ACC112 (cell line): ENCODE measurements at regions not wholly inside any gene's neighbourhood (a gene's known extent, or its start where the extent isn't known, plus 50 kb on each side); places are given as distances from the start of the nearest gene placed in this dataset.

Source experiments
- H2AFZ ChIP-seq: fragments of 200-600 bp; sonication (generic); one replicate; pipeline ENCODE4 v1.6.0; 2017; ENCODE audit warnings: antibody characterized with exemption, low read length; ENCODE audit not compliant: unreplicated experiment
- H3K27ac ChIP-seq: fragments of 200-600 bp; sonication (generic); 2 replicates; pipeline ENCODE4 v1.5.1; 2014; ENCODE audit warnings: low read depth, mild to moderate bottlenecking, antibody characterized with exemption, low read length, moderate library complexity
- H3K27me3 ChIP-seq: fragments of 200-600 bp; sonication (generic); 2 replicates; pipeline ENCODE4 v1.6.1; 2014; ENCODE audit warnings: mild to moderate bottlenecking, antibody characterized with exemption, low read length, moderate library complexity, mixed read lengths; ENCODE audit not compliant: insufficient read depth
- H3K36me3 ChIP-seq: fragments of 200-600 bp; sonication (generic); 2 replicates; pipeline ENCODE4 v1.6.1; 2016; ENCODE audit warnings: mild to moderate bottlenecking, antibody characterized with exemption, low read length, moderate library complexity, mixed read lengths; ENCODE audit not compliant: insufficient read depth
- H3K4me1 ChIP-seq: fragments of 200-600 bp; sonication (generic); one replicate; pipeline ENCODE4 v1.6.1; 2016; ENCODE audit warnings: low read length, mixed read lengths; ENCODE audit not compliant: insufficient read depth, unreplicated experiment, control insufficient read depth
- H3K4me3 ChIP-seq: fragments of 200-600 bp; sonication (generic); 2 replicates; pipeline ENCODE4 v1.5.1; 2014; ENCODE audit warnings: mild to moderate bottlenecking, low read depth, low read length
- H3K79me2 ChIP-seq: fragments of 200-600 bp; sonication (generic); one replicate; pipeline ENCODE4 v1.6.0; 2016; ENCODE audit warnings: low read length; ENCODE audit not compliant: control insufficient read depth, unreplicated experiment, insufficient read depth

- Histone ChIP-seq H3K79me2 (no peaks in the 10 kb centered on the region), H3K4me3 (no peak overlapping the region), H2AFZ (no peak overlapping the region), H3K4me1 (no peaks in the 10 kb centered on the region), H3K36me3 (no peaks in the 10 kb centered on the region), H3K27ac (no peak overlapping the region), H3K27me3 (peaks cover 46% of the 10 kb centered on the region)
Observed at GRCh38 chr7:27387864-27388263, 145.3 kb downstream of the EVX1 start.

GRCh38 chr7:27388561-27388960 lies 146.0 kb downstream of the EVX1 start:
- peaks cover 51% of the 10 kb centered on the region for H3K27me3 ChIP-seq
- H3K4me1 ChIP-seq: no peaks in the 10 kb centered on the region
- no peak overlapping the region for H3K27ac ChIP-seq
- no peaks in the 10 kb centered on the region for H3K36me3 ChIP-seq
- no peaks in the 10 kb centered on the region for H3K79me2 ChIP-seq
- no peak overlapping the region for H3K4me3 ChIP-seq
- H2AFZ ChIP-seq: no peak overlapping the region

- Histone ChIP-seq H3K27ac (no peak overlapping the region), H3K27me3 (peaks cover 55% of the 10 kb centered on the region), H2AFZ (no peak overlapping the region), H3K4me1 (no peaks in the 10 kb centered on the region), H3K4me3 (no peak overlapping the region), H3K79me2 (no peaks in the 10 kb centered on the region), H3K36me3 (no peaks in the 10 kb centered on the region)
Observed at GRCh38 chr7:27389496-27389895, 146.9 kb downstream of the EVX1 start.

- Histone ChIP-seq H3K27ac (no peak overlapping the region), H3K79me2 (no peaks in the 10 kb centered on the region), H2AFZ (no peak overlapping the region), H3K27me3 (peaks cover 63% of the 10 kb centered on the region), H3K4me3 (no peak overlapping the region), H3K36me3 (no peaks in the 10 kb centered on the region), H3K4me1 (no peaks in the 10 kb centered on the region)
Observed at GRCh38 chr7:27392477-27392876, 149.9 kb downstream of the EVX1 start.

- no peaks in the 10 kb centered on the region for H3K36me3 ChIP-seq
- peaks cover 41% of the 10 kb centered on the region for H3K27me3 ChIP-seq
- H2AFZ ChIP-seq: no peak overlapping the region
- H3K27ac ChIP-seq: no peak overlapping the region
- H3K4me3 ChIP-seq: no peak overlapping the region
- H3K4me1 ChIP-seq: no peaks in the 10 kb centered on the region
- no peaks in the 10 kb centered on the region for H3K79me2 ChIP-seq
Observed at GRCh38 chr7:27394871-27395270, 152.3 kb downstream of the EVX1 start.

- no peak overlapping the region for H2AFZ ChIP-seq
- H3K79me2 ChIP-seq: no peaks in the 10 kb centered on the region
- no peak overlapping the region for H3K4me3 ChIP-seq
- no peak overlapping the region for H3K27ac ChIP-seq
- no peaks in the 10 kb centered on the region for H3K36me3 ChIP-seq
- H3K27me3 ChIP-seq: peaks cover 41% of the 10 kb centered on the region
- no peaks in the 10 kb centered on the region for H3K4me1 ChIP-seq
Observed at GRCh38 chr7:27395626-27396025, 153.0 kb downstream of the EVX1 start.

GRCh38 chr7:27397503-27397902 lies 154.9 kb downstream of the EVX1 start:
- Histone ChIP-seq H3K79me2 (no peaks in the 10 kb centered on the region), H3K4me3 (no peak overlapping the region)

GRCh38 chr7:27398851-27399250 lies 156.2 kb downstream of the EVX1 start:
- Histone ChIP-seq H3K36me3 (no peaks in the 10 kb centered on the region), H2AFZ (no peak overlapping the region), H3K4me1 (no peaks in the 10 kb centered on the region), H3K79me2 (no peaks in the 10 kb centered on the region), H3K27me3 (peaks cover 32% of the 10 kb centered on the region), H3K27ac (no peak overlapping the region), H3K4me3 (no peak overlapping the region)

More at GRCh38 chr7:27397503-27397902, 154.9 kb downstream of the EVX1 start:
- H3K4me1 ChIP-seq: no peaks in the 10 kb centered on the region
- no peak overlapping the region for H3K27ac ChIP-seq
- no peak overlapping the region for H2AFZ ChIP-seq
- H3K36me3 ChIP-seq: no peaks in the 10 kb centered on the region
- H3K27me3 ChIP-seq: peaks cover 34% of the 10 kb centered on the region

GRCh38 chr7:27399791-27400567 lies 157.4 kb downstream of the EVX1 start:
- Histone ChIP-seq H3K4me1 (no peaks in the 10 kb centered on the region), H3K4me3 (no peak overlapping the region), H3K27ac (no peak overlapping the region), H2AFZ (no peak overlapping the region), H3K27me3 (peaks cover 31% of the 10 kb centered on the region), H3K36me3 (no peaks in the 10 kb centered on the region), H3K79me2 (no peaks in the 10 kb centered on the region)

GRCh38 chr7:27405780-27406179 lies 163.2 kb downstream of the EVX1 start:
- H2AFZ ChIP-seq: no peak overlapping the region
- peaks cover 2% of the 10 kb centered on the region for H3K4me1 ChIP-seq
- no peak overlapping the region for H3K27ac ChIP-seq
- no peaks in the 10 kb centered on the region for H3K79me2 ChIP-seq
- H3K36me3 ChIP-seq: no peaks in the 10 kb centered on the region
- peaks cover 30% of the 10 kb centered on the region for H3K27me3 ChIP-seq
- H3K4me3 ChIP-seq: no peak overlapping the region

- H3K27me3 ChIP-seq: peaks cover 34% of the 10 kb centered on the region
- H3K27ac ChIP-seq: no peak overlapping the region
- H2AFZ ChIP-seq: no peak overlapping the region
- no peaks in the 10 kb centered on the region for H3K79me2 ChIP-seq
- no peaks in the 10 kb centered on the region for H3K36me3 ChIP-seq
- peaks cover 2% of the 10 kb centered on the region for H3K4me1 ChIP-seq
- no peak overlapping the region for H3K4me3 ChIP-seq
Observed at GRCh38 chr7:27409311-27409710, 166.7 kb downstream of the EVX1 start.
